Loucy (cell line): ENCODE measurements at regions not wholly inside any gene's neighbourhood (a gene's known extent, or its start where the extent isn't known, plus 50 kb on each side); places are given as distances from the start of the nearest gene placed in this dataset.

ENCODE experiments used
- H2AFZ ChIP-seq: fragments of 200-600 bp; sonication (generic); 2 replicates; pipeline ENCODE4 v1.6.0; 2016; ENCODE audit warnings: antibody characterized with exemption, mild to moderate bottlenecking, low read length, moderate library complexity
- H3F3A ChIP-seq: fragments of 200-600 bp; 2 replicates; pipeline ENCODE4 v1.6.0; 2016; ENCODE audit warnings: antibody characterized with exemption, low read depth, mild to moderate bottlenecking
- H3K27me3 ChIP-seq: fragments of 200-600 bp; sonication (generic); 2 replicates; pipeline ENCODE4 v1.6.1; 2014; ENCODE audit warnings: low read length, mild to moderate bottlenecking; ENCODE audit not compliant: insufficient read depth, poor library complexity, severe bottlenecking
- H3K36me3 ChIP-seq: fragments of 200-600 bp; sonication (generic); 2 replicates; pipeline ENCODE4 v1.6.1; 2016; ENCODE audit warnings: low read length; ENCODE audit not compliant: insufficient read depth
- H3K4me1 ChIP-seq: fragments of 200-600 bp; sonication (generic); 2 replicates; pipeline ENCODE4 v1.5.1; 2014; ENCODE audit warnings: low read length, mild to moderate bottlenecking; ENCODE audit not compliant: insufficient read depth, poor library complexity, severe bottlenecking
- H3K4me2 ChIP-seq: fragments of 200-600 bp; sonication (generic); 2 replicates; pipeline ENCODE4 v1.6.0; 2014; ENCODE audit warnings: antibody characterized with exemption, low read length, low read depth, mild to moderate bottlenecking; ENCODE audit not compliant: poor library complexity, severe bottlenecking
- H3K4me3 ChIP-seq: fragments of 200-600 bp; sonication (generic); 2 replicates; pipeline ENCODE4 v1.5.1; 2014; ENCODE audit warnings: low read length, mild to moderate bottlenecking, mixed read lengths; ENCODE audit not compliant: poor library complexity, severe bottlenecking
- H3K79me2 ChIP-seq: fragments of 200-600 bp; sonication (generic); 2 replicates; pipeline ENCODE4 v1.6.1; 2014; ENCODE audit warnings: low read length; ENCODE audit not compliant: insufficient read depth
- H3K9ac ChIP-seq: fragments of 200-600 bp; sonication (generic); 2 replicates; pipeline ENCODE4 v1.6.0; 2014; ENCODE audit warnings: mild to moderate bottlenecking, low read depth, low read length, moderate library complexity; ENCODE audit not compliant: poor library complexity, severe bottlenecking
- H3K9me2 ChIP-seq: fragments of 200-600 bp; sonication (generic); replicated peaks from 2 replicates; pipeline ENCODE4 v1.6.1; 2016; ENCODE audit warnings: low read depth, low read length, mixed read lengths
- H3K9me3 ChIP-seq: fragments of 200-600 bp; sonication (generic); 2 replicates; pipeline ENCODE4 v1.6.1; 2014; ENCODE audit warnings: mild to moderate bottlenecking, antibody characterized with exemption, low read length, low read depth; ENCODE audit not compliant: insufficient read depth
- H4K20me1 ChIP-seq: fragments of 200-600 bp; sonication (generic); 2 replicates; pipeline ENCODE4 v1.6.0; 2014; ENCODE audit warnings: antibody characterized with exemption, low read length, mild to moderate bottlenecking; ENCODE audit not compliant: insufficient read depth, poor library complexity, severe bottlenecking
- CTCF ChIP-seq: fragments of 200-600 bp; sonication (generic); conservative IDR thresholded peaks from 2 replicates; pipeline ENCODE4 v1.5.1; 2014; ENCODE audit warnings: mild to moderate bottlenecking, antibody characterized with exemption, low read length
- EZH2phosphoT487 ChIP-seq: fragments of 200-600 bp; IDR thresholded peaks from 2 replicates; pipeline ENCODE4 v1.6.1; 2018; ENCODE audit warnings: antibody characterized with exemption, mild to moderate bottlenecking, moderate library complexity, borderline replicate concordance

GRCh38 chr6:146950351-146950835, 253.8 kb upstream of the STXBP5 start:
- Histone ChIP-seq H3K36me3 (no peaks in the 10 kb centered on the region), H3K27me3 (no peaks in the 10 kb centered on the region), H3K79me2 (no peaks in the 10 kb centered on the region), H3K9ac (no peak overlapping the region), H4K20me1 (no peaks in the 10 kb centered on the region), H3K9me3 (no peaks in the 10 kb centered on the region), H3F3A (no peaks in the 10 kb centered on the region), H3K4me2 (peak overlapping the region; percentile 70), H3K9me2 (no peaks in the 10 kb centered on the region), H3K4me1 (peaks cover 27% of the 10 kb centered on the region), H3K4me3 (peak overlapping the region; percentile 47), H2AFZ (peak overlapping the region; percentile 68)
- no peak for TF ChIP-seq EZH2phosphoT487
- no peak for TF ChIP-seq CTCF

- no peak overlapping the region for H3K4me2 ChIP-seq
- H3K9me3 ChIP-seq: no peaks in the 10 kb centered on the region
- peaks cover 12% of the 10 kb centered on the region for H3K4me1 ChIP-seq
- no peaks in the 10 kb centered on the region for H3K79me2 ChIP-seq
- no peaks in the 10 kb centered on the region for H3K36me3 ChIP-seq
- H3F3A ChIP-seq: no peaks in the 10 kb centered on the region
- no peaks in the 10 kb centered on the region for H3K9me2 ChIP-seq
- H3K27me3 ChIP-seq: no peaks in the 10 kb centered on the region
- no peak overlapping the region for H3K9ac ChIP-seq
- no peak overlapping the region for H2AFZ ChIP-seq
- TF ChIP-seq EZH2phosphoT487: no peak
- TF ChIP-seq CTCF: no peak
- no peak overlapping the region for H3K4me3 ChIP-seq
- H4K20me1 ChIP-seq: no peaks in the 10 kb centered on the region
These were observed 248.6 kb upstream of the STXBP5 start for GRCh38 chr6:146955570-146955969.

GRCh38 chr6:146957181-146958093, 246.8 kb upstream of the STXBP5 start:
- Histone ChIP-seq H3K79me2 (no peaks in the 10 kb centered on the region), H3K9me2 (no peaks in the 10 kb centered on the region)

More at GRCh38 chr6:146957181-146958093, 246.8 kb upstream of the STXBP5 start:
- Histone ChIP-seq H3F3A (no peaks in the 10 kb centered on the region), H3K9ac (no peak overlapping the region), H3K36me3 (no peaks in the 10 kb centered on the region), H3K4me3 (no peak overlapping the region), H4K20me1 (no peaks in the 10 kb centered on the region), H3K27me3 (no peaks in the 10 kb centered on the region), H3K4me2 (no peak overlapping the region), H3K4me1 (peaks cover 7% of the 10 kb centered on the region), H3K9me3 (no peaks in the 10 kb centered on the region), H2AFZ (no peak overlapping the region)
- TF ChIP-seq CTCF (no peak), EZH2phosphoT487 (no peak)
